Adrenal gland (tissue), 9 donors: ENCODE measurements at regions not wholly inside any gene's neighbourhood (a gene's known extent, or its start where the extent isn't known, plus 50 kb on each side); places are given as distances from the start of the nearest gene placed in this dataset.

Source experiments
- DNase-seq, 7 donors: peaks; one replicate each; pipeline ENCODE4 v3.0.0-alpha.2; 2019 to 2020
- H3K27ac ChIP-seq, 5 donors: fragments of 200-600 bp; sonication (generic) in 4 of 5; 1 replicate in 3 of 5; 2 replicates in 2 of 5; pipeline versions ENCODE4 v1.5.1 to v1.8.0; 2016 to 2020; ENCODE audit warnings: mild to moderate bottlenecking in 1 of 5
- H3K27me3 ChIP-seq: fragments of 200-600 bp; 2 replicates; pipeline ENCODE4 v1.8.0; 2021
- H3K36me3 ChIP-seq, 2 donors: fragments of 200-600 bp; replicated peaks in 1 of 2; 1 replicate in 1 of 2; 2 replicates in 1 of 2; pipeline versions ENCODE4 v1.5.1 to v1.8.0; 2018 to 2022
- H3K4me1 ChIP-seq, 2 donors: fragments of 200-600 bp; replicated peaks in 1 of 2; 1 replicate in 1 of 2; 2 replicates in 1 of 2; pipeline versions ENCODE4 v1.5.1 to v1.8.0; 2018 to 2021
- H3K4me3 ChIP-seq, 4 donors: fragments of 200-600 bp; sonication (generic) in 3 of 4; one replicate each; pipeline ENCODE4 v1.5.1; 2016 to 2018
- H3K9me3 ChIP-seq, 3 donors: fragments of 200-600 bp; sonication (generic) in 1 of 3; replicated peaks in 1 of 3; 1 replicate in 2 of 3; 2 replicates in 1 of 3; pipeline versions ENCODE4 v1.5.1 to v1.8.0; 2016 to 2021
- POLR2A ChIP-seq, 2 donors: fragments of 450-650 bp; IDR thresholded peaks; one replicate each; pipeline ENCODE4 v1.6.1; 2017; ENCODE audit warnings: antibody characterized with exemption in 2 of 2, mild to moderate bottlenecking in 2 of 2, moderate library complexity in 1 of 2
- WGBS, 4 donors: extraction: QIAGEN DNeasy Blood & Tissue Kit in 2 of 4; methylation state at CpG; one replicate each; pipeline versions ENCODE4 v1.1.5 to v1.1.7; 2013 to 2017; 5-methylcytosine and 5-hydroxymethylcytosine counted together
- intact Hi-C, 2 donors: fragments of 100-400 bp; cut with DNase I; formaldehyde crosslinking; loops; one replicate each; pipeline versions ENCODE4 v1.14.1 to v1.15.0; 2022 to 2023
- TF ChIP-seq, protein P1 (sequence below), 6 experiments: fragments of 450-650 bp in 4 of 6; fragments of 200-600 bp in 2 of 6; sonication (generic) in 1 of 6; IDR thresholded peaks; 1 replicate in 5 of 6; 2 replicates in 1 of 6; pipeline versions ENCODE4 v1.5.1 to v1.8.0; 2016 to 2021; ENCODE audit warnings: antibody characterized with exemption in 6 of 6, mild to moderate bottlenecking in 2 of 6, moderate library complexity in 1 of 6
- donor health status: healthy with polysubstance abuse.
- donor health status: Bipolar disorder and iron deficiency.
- donor health status: DM: yes; HTN: yes; CAD: no.
- donor health status: DM: no; HTN: no; CAD: no.
- donor health status: DM: no; HTN: no; CAD: no.

DNA sequence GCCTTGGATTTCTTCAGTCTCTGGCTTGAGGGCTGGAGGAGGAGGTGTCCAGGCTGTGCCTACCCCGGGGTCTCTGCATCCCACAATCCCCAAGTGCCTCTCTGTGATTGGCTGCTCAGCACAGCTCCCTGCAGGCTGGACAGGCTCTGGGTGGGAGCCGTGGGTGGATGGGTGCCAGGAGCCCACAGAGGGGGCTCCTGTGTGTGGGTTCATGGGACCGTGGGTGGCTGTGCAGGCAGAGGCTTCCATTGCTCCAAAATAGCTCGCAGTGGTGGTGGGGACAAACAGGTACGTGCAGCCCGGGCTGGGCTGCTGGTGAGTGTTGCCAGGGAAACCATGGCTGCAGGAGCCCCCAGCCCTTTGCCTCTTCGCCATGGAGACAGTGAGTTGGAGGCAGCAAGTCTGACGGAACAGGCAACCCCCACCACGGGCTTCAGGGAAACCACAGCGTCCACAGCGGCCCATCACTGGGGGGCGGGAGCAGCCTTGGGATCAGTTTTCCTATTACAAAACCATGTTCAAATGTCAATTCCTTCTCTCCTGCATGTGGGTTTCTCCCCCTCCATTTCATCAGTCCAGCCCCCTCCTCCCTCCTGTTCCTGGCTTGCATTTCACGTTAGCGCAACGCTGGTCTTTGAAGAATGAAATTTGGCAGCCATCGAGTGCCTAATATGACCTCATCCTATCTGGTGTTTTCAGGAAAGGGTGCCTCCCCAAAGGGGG lies 155.2 kb downstream of the TRIM29 start:
- Histone ChIP-seq H3K4me3 (no peak overlapping the region), H3K27me3 (peaks cover 5% of the 10 kb centered on the region), H3K4me1 (no peaks in the 10 kb centered on the region), H3K36me3 (no peaks in the 10 kb centered on the region), H3K9me3 (no peaks in the 10 kb centered on the region), H3K27ac (no peak overlapping the region)
- peak in 1 of 7 donors; percentile 2 for DNase-seq
- 63 to 73% (median 70%) methylated on average over 14 to 16 of the region's 16 CpGs for WGBS, 4 donors
- intact Hi-C loops = no loop called here
- TF ChIP-seq, protein P1, sequence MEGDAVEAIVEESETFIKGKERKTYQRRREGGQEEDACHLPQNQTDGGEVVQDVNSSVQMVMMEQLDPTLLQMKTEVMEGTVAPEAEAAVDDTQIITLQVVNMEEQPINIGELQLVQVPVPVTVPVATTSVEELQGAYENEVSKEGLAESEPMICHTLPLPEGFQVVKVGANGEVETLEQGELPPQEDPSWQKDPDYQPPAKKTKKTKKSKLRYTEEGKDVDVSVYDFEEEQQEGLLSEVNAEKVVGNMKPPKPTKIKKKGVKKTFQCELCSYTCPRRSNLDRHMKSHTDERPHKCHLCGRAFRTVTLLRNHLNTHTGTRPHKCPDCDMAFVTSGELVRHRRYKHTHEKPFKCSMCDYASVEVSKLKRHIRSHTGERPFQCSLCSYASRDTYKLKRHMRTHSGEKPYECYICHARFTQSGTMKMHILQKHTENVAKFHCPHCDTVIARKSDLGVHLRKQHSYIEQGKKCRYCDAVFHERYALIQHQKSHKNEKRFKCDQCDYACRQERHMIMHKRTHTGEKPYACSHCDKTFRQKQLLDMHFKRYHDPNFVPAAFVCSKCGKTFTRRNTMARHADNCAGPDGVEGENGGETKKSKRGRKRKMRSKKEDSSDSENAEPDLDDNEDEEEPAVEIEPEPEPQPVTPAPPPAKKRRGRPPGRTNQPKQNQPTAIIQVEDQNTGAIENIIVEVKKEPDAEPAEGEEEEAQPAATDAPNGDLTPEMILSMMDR (IDR thresholded peaks at IDR 0.05) = no peak
- TF ChIP-seq POLR2A (IDR thresholded peaks at IDR 0.05) = no peak

- no peak for TF ChIP-seq POLR2A (IDR thresholded peaks at IDR 0.05)
- peaks cover 5% of the 10 kb centered on the region for H3K27me3 ChIP-seq
- H3K4me3 ChIP-seq = no peak overlapping the region
- no peaks in the 10 kb centered on the region for H3K36me3 ChIP-seq
- H3K4me1 ChIP-seq = no peaks in the 10 kb centered on the region
- WGBS, 4 donors = 50 to 60% (median 55%) methylated on average over 11 of the region's 11 CpGs
- no peaks in the 10 kb centered on the region for H3K9me3 ChIP-seq
- no peak for DNase-seq
- no peak overlapping the region for H3K27ac ChIP-seq
- intact Hi-C loops = no loop called here
Observed at GRCh38 chr11:119980431-119980830, 157.5 kb downstream of the TRIM29 start.

DNA sequence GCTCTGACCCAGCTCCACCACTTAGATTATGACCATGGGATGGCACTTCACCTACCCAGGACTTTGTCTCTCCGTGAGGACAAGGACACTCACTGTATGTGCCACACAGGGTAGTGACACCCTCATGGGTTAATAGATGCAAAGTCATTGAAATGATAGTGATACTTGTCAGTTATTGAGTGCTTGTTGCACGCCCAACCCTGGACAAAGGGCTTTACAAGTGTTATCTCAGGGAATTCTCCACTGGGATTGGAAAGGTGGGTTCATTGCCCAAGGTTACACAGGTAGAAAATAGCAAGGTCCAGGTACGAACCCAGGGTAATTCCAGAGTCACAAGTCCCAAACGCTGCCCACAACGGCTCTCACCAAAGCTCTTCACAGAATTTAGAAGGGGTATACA lies 158.2 kb downstream of the TRIM29 start:
- no peak for TF ChIP-seq POLR2A (IDR thresholded peaks at IDR 0.05)
- TF ChIP-seq, protein P1 (IDR thresholded peaks at IDR 0.05) = no peak
- 44 to 64% (median 57%) methylated on average over 5 of the region's 5 CpGs for WGBS, 4 donors
- H3K27me3 ChIP-seq = peaks cover 5% of the 10 kb centered on the region

GRCh38 chr11:119978696-119979095 lies 159.2 kb downstream of the TRIM29 start:
- 51 to 69% (median 56%) methylated on average over 3 of the region's 3 CpGs for WGBS, 4 donors
- TF ChIP-seq, protein P1 (IDR thresholded peaks at IDR 0.05) = no peak
- TF ChIP-seq POLR2A (IDR thresholded peaks at IDR 0.05) = no peak
- Histone ChIP-seq H3K9me3 (no peaks in the 10 kb centered on the region), H3K27me3 (peaks cover 5% of the 10 kb centered on the region), H3K27ac (no peak overlapping the region), H3K36me3 (no peaks in the 10 kb centered on the region), H3K4me3 (no peak overlapping the region), H3K4me1 (no peaks in the 10 kb centered on the region)
- DNase-seq = no peak
- intact Hi-C loops = no loop called here

More for the DNA sequence above, 158.2 kb downstream of the TRIM29 start:
- Histone ChIP-seq H3K4me1 (no peaks in the 10 kb centered on the region), H3K27ac (no peak overlapping the region), H3K9me3 (no peaks in the 10 kb centered on the region), H3K36me3 (no peaks in the 10 kb centered on the region), H3K4me3 (no peak overlapping the region)
- intact Hi-C loops = no loop called here
- no peak for DNase-seq

GRCh38 chr11:119977881-119978280 lies 160.0 kb downstream of the TRIM29 start:
- 59 to 67% (median 64%) methylated on average over 11 to 12 of the region's 12 CpGs for WGBS, 4 donors
- no peak for TF ChIP-seq POLR2A (IDR thresholded peaks at IDR 0.05)
- TF ChIP-seq, protein P1 (IDR thresholded peaks at IDR 0.05) = no peak
- peaks cover 4% of the 10 kb centered on the region for H3K27me3 ChIP-seq

More at GRCh38 chr11:119977881-119978280, 160.0 kb downstream of the TRIM29 start:
- intact Hi-C loops = no loop called here
- Histone ChIP-seq H3K36me3 (no peaks in the 10 kb centered on the region), H3K4me3 (no peak overlapping the region), H3K27ac (no peak overlapping the region), H3K9me3 (no peaks in the 10 kb centered on the region), H3K4me1 (no peaks in the 10 kb centered on the region)
- no peak for DNase-seq
